Stomach (tissue), 8 donors: ENCODE measurements at regions not wholly inside any gene's neighbourhood (a gene's known extent, or its start where the extent isn't known, plus 50 kb on each side); places are given as distances from the start of the nearest gene placed in this dataset.
A peak's percentile ranks its signal among the peaks of the same experiment; 100 is the strongest.

Experiments
- DNase-seq, 2 donors: peaks; one replicate each; pipeline versions ENCODE4 v3.0.0 to v3.0.0-alpha.2; 2013 to 2019
- H3K27ac ChIP-seq, 5 donors: fragments of 200-600 bp in 4 of 5; sonication (generic) in 4 of 5; one replicate each; pipeline ENCODE4 v1.5.1; 2013 to 2019; ENCODE audit warnings: mild to moderate bottlenecking in 1 of 5, moderate library complexity in 1 of 5
- H3K27me3 ChIP-seq, 3 donors: fragments of 200-600 bp; sonication (generic); one replicate each; pipeline ENCODE4 v1.5.1; 2017 to 2019; ENCODE audit warnings: mixed run types in 1 of 3
- H3K36me3 ChIP-seq, 4 donors: fragments of 200-600 bp; sonication (generic); 1 replicate in 3 of 4; 2 replicates in 1 of 4; pipeline ENCODE4 v1.5.1; 2016 to 2019
- H3K4me1 ChIP-seq, 4 donors: fragments of 200-600 bp; sonication (generic); one replicate each; pipeline ENCODE4 v1.5.1; 2016 to 2019
- H3K4me3 ChIP-seq, 4 donors: fragments of 200-600 bp; sonication (generic) in 3 of 4; one replicate each; pipeline ENCODE4 v1.5.1; 2016 to 2019; ENCODE audit warnings: mild to moderate bottlenecking in 1 of 4
- H3K9me3 ChIP-seq, 4 donors: fragments of 200-600 bp; sonication (generic); one replicate each; pipeline ENCODE4 v1.5.1; 2016 to 2019
- EP300 ChIP-seq: sonication (generic); formaldehyde crosslinking; IDR thresholded peaks from one replicate; pipeline ENCODE4 v1.6.1; 2017; ENCODE audit warnings: antibody characterized with exemption
- POLR2A ChIP-seq, 4 donors: fragments of 450-650 bp; IDR thresholded peaks; one replicate each; pipeline ENCODE4 v1.6.1; 2016; ENCODE audit warnings: antibody characterized with exemption in 4 of 4, control low read depth in 2 of 4, mild to moderate bottlenecking in 1 of 4, moderate library complexity in 1 of 4
- POLR2AphosphoS5 ChIP-seq, 3 donors: sonication (generic); formaldehyde crosslinking; IDR thresholded peaks; one replicate each; pipeline ENCODE4 v1.6.1; 2016; ENCODE audit warnings: antibody characterized with exemption in 3 of 3
- WGBS, 5 donors: extraction: QIAGEN DNeasy Blood & Tissue Kit in 3 of 5; methylation state at CpG; one replicate each; pipeline versions ENCODE4 v1.1.5 to v1.1.7; 2013 to 2018; 5-methylcytosine and 5-hydroxymethylcytosine counted together
- intact Hi-C: fragments of 100-400 bp; cut with DNase I; formaldehyde crosslinking; loops from one replicate; pipeline ENCODE4 v1.15.1; 2023; ENCODE audit warnings: low total_unique reads
- TF ChIP-seq, protein P1 (sequence below), 7 experiments: fragments of 450-650 bp in 4 of 7; fragments of 200-600 bp in 3 of 7; sonication (generic) in 3 of 7; IDR thresholded peaks; one replicate each; pipeline ENCODE4 v1.5.1; 2016 to 2019; ENCODE audit warnings: antibody characterized with exemption in 7 of 7, control low read depth in 2 of 7, mild to moderate bottlenecking in 1 of 7
- donor health status: healthy with polysubstance abuse.
- donor health status: Bipolar disorder and iron deficiency.
- donor health status: healthy.

- TF ChIP-seq EP300 (no peak), POLR2A (IDR thresholded peaks at IDR 0.05) (no peak), POLR2AphosphoS5 (IDR thresholded peaks at IDR 0.05) (no peak)
- TF ChIP-seq, protein P1, sequence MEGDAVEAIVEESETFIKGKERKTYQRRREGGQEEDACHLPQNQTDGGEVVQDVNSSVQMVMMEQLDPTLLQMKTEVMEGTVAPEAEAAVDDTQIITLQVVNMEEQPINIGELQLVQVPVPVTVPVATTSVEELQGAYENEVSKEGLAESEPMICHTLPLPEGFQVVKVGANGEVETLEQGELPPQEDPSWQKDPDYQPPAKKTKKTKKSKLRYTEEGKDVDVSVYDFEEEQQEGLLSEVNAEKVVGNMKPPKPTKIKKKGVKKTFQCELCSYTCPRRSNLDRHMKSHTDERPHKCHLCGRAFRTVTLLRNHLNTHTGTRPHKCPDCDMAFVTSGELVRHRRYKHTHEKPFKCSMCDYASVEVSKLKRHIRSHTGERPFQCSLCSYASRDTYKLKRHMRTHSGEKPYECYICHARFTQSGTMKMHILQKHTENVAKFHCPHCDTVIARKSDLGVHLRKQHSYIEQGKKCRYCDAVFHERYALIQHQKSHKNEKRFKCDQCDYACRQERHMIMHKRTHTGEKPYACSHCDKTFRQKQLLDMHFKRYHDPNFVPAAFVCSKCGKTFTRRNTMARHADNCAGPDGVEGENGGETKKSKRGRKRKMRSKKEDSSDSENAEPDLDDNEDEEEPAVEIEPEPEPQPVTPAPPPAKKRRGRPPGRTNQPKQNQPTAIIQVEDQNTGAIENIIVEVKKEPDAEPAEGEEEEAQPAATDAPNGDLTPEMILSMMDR (IDR thresholded peaks at IDR 0.05), result no peak
- no peak overlapping the region for H3K27ac ChIP-seq
- WGBS, 5 donors, result 88 to 93% (median 91%) methylated on average over 2 of the region's 2 CpGs
- no peaks in the 10 kb centered on the region for H3K27me3 ChIP-seq
- H3K9me3 ChIP-seq, result no peaks in the 10 kb centered on the region
- no peaks in the 10 kb centered on the region for H3K36me3 ChIP-seq
- intact Hi-C loops, result no loop called here
- H3K4me1 ChIP-seq, result peaks cover 0 to 6% (median 0%) of the 10 kb centered on the region in 4 donors
- H3K4me3 ChIP-seq, result no peak overlapping the region
- no peak for DNase-seq
Observed at GRCh38 chr4:100848841-100849240, 331.0 kb upstream of the EMCN start.

DNA sequence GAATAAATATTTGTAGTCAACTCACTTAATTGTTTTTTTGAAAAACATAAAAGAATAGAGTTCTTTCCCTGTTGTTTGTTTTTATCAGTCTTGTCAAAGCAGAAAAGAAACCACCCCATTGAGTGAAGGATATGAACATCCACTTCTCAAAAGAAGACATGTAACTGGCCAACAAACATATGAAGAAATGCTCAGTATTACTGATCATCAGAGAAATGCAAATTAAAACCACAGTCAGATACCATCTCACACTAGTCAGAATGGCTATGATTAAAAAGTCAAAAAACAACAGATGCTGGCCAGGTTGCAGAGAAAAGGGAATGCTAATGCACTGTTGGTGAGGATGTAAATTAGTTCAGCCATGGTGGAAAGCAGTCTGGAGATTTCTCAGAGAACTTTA lies 326.1 kb upstream of the EMCN start:
- TF ChIP-seq POLR2A (IDR thresholded peaks at IDR 0.05), result no peak
- intact Hi-C loops, result no loop called here
- H3K27ac ChIP-seq, result no peak overlapping the region
- DNase-seq, result no peak
- no peak overlapping the region for H3K4me3 ChIP-seq
- peaks cover 0 to under 1% (median 0%) of the 10 kb centered on the region in 4 donors for H3K4me1 ChIP-seq
- H3K27me3 ChIP-seq, result no peaks in the 10 kb centered on the region
- no peaks in the 10 kb centered on the region for H3K9me3 ChIP-seq
- no peaks in the 10 kb centered on the region for H3K36me3 ChIP-seq

GRCh38 chr4:100842856-100843255 lies 325.0 kb upstream of the EMCN start:
- no peak for DNase-seq
- H3K9me3 ChIP-seq, result no peaks in the 10 kb centered on the region
- H3K4me1 ChIP-seq, result no peaks in the 10 kb centered on the region
- TF ChIP-seq POLR2AphosphoS5 (IDR thresholded peaks at IDR 0.05), result peak in 2 of 3 donors; percentile 31 to 36
- no peak for TF ChIP-seq POLR2A (IDR thresholded peaks at IDR 0.05)
- no peaks in the 10 kb centered on the region for H3K36me3 ChIP-seq
- no peak overlapping the region for H3K27ac ChIP-seq
- no peak overlapping the region for H3K4me3 ChIP-seq
- intact Hi-C loops, result no loop called here
- no peaks in the 10 kb centered on the region for H3K27me3 ChIP-seq
- WGBS, 5 donors, result 38 to 73% (median 62%) methylated on average over 1 of the region's 1 CpG

GRCh38 chr4:100841911-100842310 lies 324.1 kb upstream of the EMCN start:
- TF ChIP-seq EP300 (no peak), POLR2A (IDR thresholded peaks at IDR 0.05) (no peak), POLR2AphosphoS5 (IDR thresholded peaks at IDR 0.05) (no peak)
- TF ChIP-seq, protein P1 (IDR thresholded peaks at IDR 0.05), result no peak
- H3K9me3 ChIP-seq, result no peaks in the 10 kb centered on the region
- no peak for DNase-seq
- no peaks in the 10 kb centered on the region for H3K4me1 ChIP-seq
- intact Hi-C loops, result no loop called here
- WGBS, 5 donors, result 90 to 98% (median 97%) methylated on average over 2 of the region's 2 CpGs
- no peak overlapping the region for H3K27ac ChIP-seq
- H3K4me3 ChIP-seq, result no peak overlapping the region
- no peaks in the 10 kb centered on the region for H3K27me3 ChIP-seq
- no peaks in the 10 kb centered on the region for H3K36me3 ChIP-seq

DNA sequence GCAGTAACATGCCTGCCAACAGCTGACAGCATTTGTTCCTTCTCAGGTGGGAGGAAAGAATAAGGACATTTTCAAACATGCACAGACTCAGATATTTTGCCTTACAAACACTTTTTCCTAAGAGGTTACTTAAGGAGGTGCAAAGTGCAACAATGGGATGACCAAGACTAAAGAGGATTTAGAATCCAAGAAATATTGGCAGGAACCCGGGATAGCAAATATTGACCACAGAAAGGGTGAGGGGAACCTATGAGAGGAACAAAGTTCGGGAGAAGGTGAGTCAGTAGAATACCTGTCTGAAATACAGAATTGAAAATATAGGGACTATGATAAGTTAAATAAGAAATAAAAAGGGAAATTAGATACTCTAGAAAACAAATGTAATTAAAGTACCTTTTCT lies 321.9 kb upstream of the EMCN start:
- intact Hi-C loops, result no loop called here
- TF ChIP-seq POLR2AphosphoS5 (IDR thresholded peaks at IDR 0.05) (no peak), EP300 (no peak), POLR2A (IDR thresholded peaks at IDR 0.05) (no peak)
- TF ChIP-seq, protein P1 (IDR thresholded peaks at IDR 0.05), result no peak
- WGBS, 5 donors, result 59 to 88% (median 71%) methylated on average over 2 of the region's 2 CpGs
- no peaks in the 10 kb centered on the region for H3K9me3 ChIP-seq
- no peaks in the 10 kb centered on the region for H3K4me1 ChIP-seq
- no peaks in the 10 kb centered on the region for H3K27me3 ChIP-seq
- H3K4me3 ChIP-seq, result no peak overlapping the region
- H3K36me3 ChIP-seq, result no peaks in the 10 kb centered on the region
- no peak for DNase-seq
- no peak overlapping the region for H3K27ac ChIP-seq
